ENCODE measurements at regions not wholly inside any gene's neighbourhood (a gene's known extent, or its start where the extent isn't known, plus 50 kb on each side); places are given as distances from the start of the nearest gene placed in this dataset.

DNA sequence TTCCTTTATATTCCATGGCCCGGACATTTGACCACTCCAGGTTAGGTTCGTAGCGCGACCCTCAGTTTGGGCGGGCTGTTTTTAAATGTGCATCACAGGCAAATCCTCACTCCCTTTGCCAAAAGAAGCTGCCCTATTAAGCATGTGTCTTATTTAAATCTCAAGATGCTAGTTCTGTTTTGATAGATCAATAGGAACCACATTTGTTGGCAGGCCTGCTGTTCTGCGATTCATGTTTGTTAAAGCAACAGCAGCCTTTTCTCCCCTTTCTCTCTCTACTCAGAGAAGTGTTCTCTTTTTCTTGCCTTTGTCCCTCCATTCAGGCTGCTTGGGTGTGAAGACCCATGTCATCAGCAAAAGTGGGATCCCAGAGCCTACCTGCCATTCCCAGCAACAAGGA lies 212.0 kb upstream of the SSTR4 start:
- TF ChIP-seq, protein P1, sequence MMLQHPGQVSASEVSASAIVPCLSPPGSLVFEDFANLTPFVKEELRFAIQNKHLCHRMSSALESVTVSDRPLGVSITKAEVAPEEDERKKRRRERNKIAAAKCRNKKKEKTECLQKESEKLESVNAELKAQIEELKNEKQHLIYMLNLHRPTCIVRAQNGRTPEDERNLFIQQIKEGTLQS (IDR thresholded peaks at IDR 0.05), result no peak
- TF ChIP-seq FOXA1 (IDR thresholded peaks at IDR 0.05) (no peak), TAF1 (conservative IDR thresholded peaks at IDR 0.05) (no peak), CTCF (IDR thresholded peaks at IDR 0.05; ENCODE audit: low read depth, low read length, missing input control) (no peak), SP1 (IDR thresholded peaks at IDR 0.05) (no peak), REST (IDR thresholded peaks at IDR 0.05) (no peak)
